GM18520 (cell line): ENCODE measurements at regions not wholly inside any gene's neighbourhood (a gene's known extent, or its start where the extent isn't known, plus 50 kb on each side); places are given as distances from the start of the nearest gene placed in this dataset.
"Not testable (repeated sequence)": the region's sequence is repeated elsewhere in the genome, so short reads cannot be mapped to it uniquely, and the experiment has no call there.

ENCODE experiments used
- ATAC-seq: cut with Tn5 transposase; IDR thresholded peaks from one replicate; pipeline ENCODE4 v1.9.1; 2021; ENCODE audit not compliant: unreplicated experiment

GRCh38 chr6:27095914-27096313, 151.6 kb upstream of the PRSS16 start:
- ATAC-seq: no peak

- ATAC-seq: no peak
These were observed 150.5 kb upstream of the PRSS16 start for GRCh38 chr6:27096834-27097511.

- no peak for ATAC-seq
These were observed 148.5 kb upstream of the PRSS16 start for GRCh38 chr6:27098956-27099355.

GRCh38 chr6:27100921-27101320, 146.6 kb upstream of the PRSS16 start:
- no peak for ATAC-seq

GRCh38 chr6:27101824-27102223, 145.7 kb upstream of the PRSS16 start:
- no peak for ATAC-seq

GRCh38 chr6:27106382-27106781, 141.1 kb upstream of the PRSS16 start:
- no peak for ATAC-seq

- no peak for ATAC-seq
These were observed 135.8 kb upstream of the PRSS16 start for GRCh38 chr6:27111743-27112142.

- ATAC-seq: no peak
These were observed 134.5 kb upstream of the PRSS16 start for GRCh38 chr6:27112974-27113373.

GRCh38 chr6:27119329-27119728, 128.2 kb upstream of the PRSS16 start:
- no peak for ATAC-seq

- no peak for ATAC-seq
These were observed 127.7 kb upstream of the PRSS16 start for GRCh38 chr6:27119761-27120160.

GRCh38 chr6:27121640-27122039, 125.9 kb upstream of the PRSS16 start:
- ATAC-seq: no peak

GRCh38 chr6:27124252-27124657, 123.2 kb upstream of the PRSS16 start:
- ATAC-seq: no peak

GRCh38 chr6:27126046-27126814, 121.3 kb upstream of the PRSS16 start:
- no peak for ATAC-seq

GRCh38 chr6:27126815-27127537, 120.5 kb upstream of the PRSS16 start:
- ATAC-seq: peak; percentile 61

GRCh38 chr6:27127874-27128273, 119.6 kb upstream of the PRSS16 start:
- not testable (repeated sequence) for ATAC-seq

- no peak for ATAC-seq
These were observed 119.0 kb upstream of the PRSS16 start for GRCh38 chr6:27128311-27129094.

GRCh38 chr6:27129095-27129815, 118.2 kb upstream of the PRSS16 start:
- ATAC-seq: no peak

GRCh38 chr6:27129917-27130316, 117.6 kb upstream of the PRSS16 start:
- no peak for ATAC-seq

GRCh38 chr6:27130668-27131428, 116.7 kb upstream of the PRSS16 start:
- ATAC-seq: no peak

GRCh38 chr6:27132282-27132531, 115.3 kb upstream of the PRSS16 start:
- ATAC-seq: not testable (repeated sequence)
